Bronchial epithelial cell (primary cell): ENCODE measurements at regions not wholly inside any gene's neighbourhood (a gene's known extent, or its start where the extent isn't known, plus 50 kb on each side); places are given as distances from the start of the nearest gene placed in this dataset.

Experiments
- DNase-seq: peaks from one replicate; pipeline ENCODE4 v3.0.0-alpha.2; 2010; ENCODE audit warnings: low read depth
- FAIRE-seq: peaks from 2 replicates; lab custom pipeline; 2011; peaks lifted over from hg19 to GRCh38; lab: Jason Lieb, UNC
- H3K27me3 ChIP-seq: 2 replicates; pipeline ENCODE4 v1.5.1; 2011; ENCODE audit warnings: low read length; ENCODE audit not compliant: control insufficient read depth, insufficient read depth
- H3K36me3 ChIP-seq: 2 replicates; pipeline ENCODE4 v1.5.1; 2011; ENCODE audit warnings: low read length; ENCODE audit not compliant: control insufficient read depth, insufficient read depth
- H3K4me3 ChIP-seq: 2 replicates; pipeline ENCODE4 v1.5.1; 2011; ENCODE audit warnings: mild to moderate bottlenecking, low read depth, low read length, control low read depth
- CTCF ChIP-seq: IDR thresholded peaks from 2 replicates; pipeline ENCODE4 v1.5.1; 2011; ENCODE audit warnings: mild to moderate bottlenecking, moderate library complexity, low read length, control low read depth, inconsistent platforms; ENCODE audit not compliant: insufficient read depth, severe bottlenecking

- Histone ChIP-seq H3K4me3 (no peak overlapping the region), H3K27me3 (no peaks in the 10 kb centered on the region), H3K36me3 (no peaks in the 10 kb centered on the region)
- DNase-seq (no peak), FAIRE-seq (peak; percentile 86)
- no peak for TF ChIP-seq CTCF
Observed at GRCh38 chr11:22467248-22467647, 129.1 kb downstream of the SLC17A6 start.

- DNase-seq (peak; percentile 96), FAIRE-seq (no peak)
- no peaks in the 10 kb centered on the region for H3K27me3 ChIP-seq
- no peaks in the 10 kb centered on the region for H3K36me3 ChIP-seq
- no peak for TF ChIP-seq CTCF
- no peak overlapping the region for H3K4me3 ChIP-seq
Observed at GRCh38 chr11:22466809-22467208, 128.6 kb downstream of the SLC17A6 start.

GRCh38 chr11:22466351-22466750 lies 128.2 kb downstream of the SLC17A6 start:
- Histone ChIP-seq H3K4me3 (no peak overlapping the region), H3K27me3 (no peaks in the 10 kb centered on the region), H3K36me3 (no peaks in the 10 kb centered on the region)
- DNase-seq (no peak), FAIRE-seq (no peak)
- no peak for TF ChIP-seq CTCF

GRCh38 chr11:22465620-22466019 lies 127.4 kb downstream of the SLC17A6 start:
- no peak for TF ChIP-seq CTCF
- Histone ChIP-seq H3K27me3 (no peaks in the 10 kb centered on the region), H3K4me3 (no peak overlapping the region), H3K36me3 (no peaks in the 10 kb centered on the region)
- DNase-seq (no peak), FAIRE-seq (no peak)

- TF ChIP-seq CTCF = no peak
- H3K4me3 ChIP-seq = no peak overlapping the region
- DNase-seq (peak; percentile 65), FAIRE-seq (no peak)
- H3K27me3 ChIP-seq = no peaks in the 10 kb centered on the region
- no peaks in the 10 kb centered on the region for H3K36me3 ChIP-seq
Observed at GRCh38 chr11:22461626-22462025, 123.4 kb downstream of the SLC17A6 start.

GRCh38 chr11:22460181-22460580 lies 122.0 kb downstream of the SLC17A6 start:
- FAIRE-seq (no peak), DNase-seq (peak; percentile 92)
- Histone ChIP-seq H3K36me3 (no peaks in the 10 kb centered on the region), H3K27me3 (no peaks in the 10 kb centered on the region), H3K4me3 (no peak overlapping the region)
- TF ChIP-seq CTCF = no peak
